ENCODE measurements at regions not wholly inside any gene's neighbourhood (a gene's known extent, or its start where the extent isn't known, plus 50 kb on each side); places are given as distances from the start of the nearest gene placed in this dataset.

- DNase-seq (ENCODE audit: low read depth), result peak; percentile 47
- TF ChIP-seq MAX (IDR thresholded peaks at IDR 0.05; ENCODE audit: low read depth, low read length) (0 out of 2 replicates have a peak, but pooled peaks have one; percentile 18), POLR2A (IDR thresholded peaks at IDR 0.05; ENCODE audit: extremely low read depth, insufficient read length) (no peak)
Measured at GRCh38 chr7:88395715-88396114, 89.0 kb upstream of the STEAP4 start.

GRCh38 chr7:88391247-88391646 lies 84.6 kb upstream of the STEAP4 start:
- DNase-seq (ENCODE audit: low read depth), result no peak
- TF ChIP-seq CTCF (IDR thresholded peaks at IDR 0.05; ENCODE audit: low read depth, low read length) (no peak), MYC (IDR thresholded peaks at IDR 0.05; ENCODE audit: low read depth, low read length) (no peak), MAX (IDR thresholded peaks at IDR 0.05; ENCODE audit: low read depth, low read length) (no peak), POLR2A (IDR thresholded peaks at IDR 0.05; ENCODE audit: extremely low read depth, insufficient read length) (no peak)
- H3K4me3 ChIP-seq (ENCODE audit: low read depth, low read length), result no peak overlapping the region

More at GRCh38 chr7:88395715-88396114, 89.0 kb upstream of the STEAP4 start:
- no peak overlapping the region for H3K4me3 ChIP-seq (ENCODE audit: low read depth, low read length)

GRCh38 chr7:88387368-88387767 lies 80.7 kb upstream of the STEAP4 start:
- no peak overlapping the region for H3K4me3 ChIP-seq (ENCODE audit: low read depth, low read length)
- TF ChIP-seq MAX (IDR thresholded peaks at IDR 0.05; ENCODE audit: low read depth, low read length) (no peak), MYC (IDR thresholded peaks at IDR 0.05; ENCODE audit: low read depth, low read length) (no peak), CTCF (IDR thresholded peaks at IDR 0.05; ENCODE audit: low read depth, low read length) (no peak), POLR2A (IDR thresholded peaks at IDR 0.05; ENCODE audit: extremely low read depth, insufficient read length) (no peak)
- DNase-seq (ENCODE audit: low read depth), result no peak

GRCh38 chr7:88386665-88387156 lies 80.0 kb upstream of the STEAP4 start:
- H3K4me3 ChIP-seq (ENCODE audit: low read depth, low read length), result no peak overlapping the region
- TF ChIP-seq POLR2A (IDR thresholded peaks at IDR 0.05; ENCODE audit: extremely low read depth, insufficient read length), result no peak
- TF ChIP-seq MAX (IDR thresholded peaks at IDR 0.05; ENCODE audit: low read depth, low read length), result no peak
- TF ChIP-seq MYC (IDR thresholded peaks at IDR 0.05; ENCODE audit: low read depth, low read length), result no peak
- no peak for TF ChIP-seq CTCF (IDR thresholded peaks at IDR 0.05; ENCODE audit: low read depth, low read length)
- DNase-seq (ENCODE audit: low read depth), result no peak

DNA sequence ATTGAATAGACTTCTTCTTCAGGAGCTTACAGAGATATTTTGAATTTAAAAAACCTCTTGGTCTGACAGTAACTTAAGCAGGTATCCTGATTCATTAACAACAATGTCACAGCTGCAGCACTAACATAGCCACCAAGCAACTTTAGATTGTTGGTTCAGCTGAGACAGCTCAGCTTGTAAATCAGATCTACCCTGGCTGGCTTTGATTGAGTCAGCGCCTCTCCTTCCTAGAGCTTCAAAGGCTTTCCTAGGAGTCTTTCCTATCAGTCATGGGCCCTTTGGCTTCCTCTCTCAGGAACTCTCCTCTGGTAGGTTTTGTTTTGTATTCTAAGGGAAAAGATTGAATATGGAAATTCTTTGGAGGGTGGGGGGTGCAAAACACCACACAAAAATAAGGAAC lies 70.7 kb upstream of the STEAP4 start:
- no peak for DNase-seq (ENCODE audit: low read depth)
- no peak for TF ChIP-seq POLR2A (IDR thresholded peaks at IDR 0.05; ENCODE audit: extremely low read depth, insufficient read length)
- TF ChIP-seq MAX (IDR thresholded peaks at IDR 0.05; ENCODE audit: low read depth, low read length), result no peak
- no peak for TF ChIP-seq CTCF (IDR thresholded peaks at IDR 0.05; ENCODE audit: low read depth, low read length)
- no peak for TF ChIP-seq MYC (IDR thresholded peaks at IDR 0.05; ENCODE audit: low read depth, low read length)
- H3K4me3 ChIP-seq (ENCODE audit: low read depth, low read length), result no peak overlapping the region

DNA sequence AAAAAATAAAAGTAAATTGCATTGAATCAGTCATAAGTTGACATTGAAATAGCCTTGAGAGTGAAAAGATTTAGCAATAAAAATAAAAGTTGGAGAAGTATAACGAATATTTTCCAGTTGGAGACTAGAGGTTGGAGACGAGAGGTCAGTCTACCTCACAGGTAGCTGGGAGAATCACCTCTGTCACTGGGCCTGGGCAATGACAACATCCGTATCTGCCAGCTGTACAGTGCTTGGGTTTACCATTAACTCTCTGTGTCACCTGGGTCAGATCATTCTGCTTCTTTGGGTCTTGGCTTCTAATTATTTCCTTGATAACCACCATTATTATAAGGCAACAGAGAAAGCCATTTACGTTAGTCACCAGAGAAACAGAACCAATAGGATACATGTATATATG lies 62.0 kb upstream of the STEAP4 start:
- no peak for TF ChIP-seq CTCF (IDR thresholded peaks at IDR 0.05; ENCODE audit: low read depth, low read length)
- no peak for TF ChIP-seq MYC (IDR thresholded peaks at IDR 0.05; ENCODE audit: low read depth, low read length)
- TF ChIP-seq POLR2A (IDR thresholded peaks at IDR 0.05; ENCODE audit: extremely low read depth, insufficient read length), result no peak
- TF ChIP-seq MAX (IDR thresholded peaks at IDR 0.05; ENCODE audit: low read depth, low read length), result no peak
- no peak for DNase-seq (ENCODE audit: low read depth)
- H3K4me3 ChIP-seq (ENCODE audit: low read depth, low read length), result no peak overlapping the region
